ENCODE measurements at regions not wholly inside any gene's neighbourhood (a gene's known extent, or its start where the extent isn't known, plus 50 kb on each side); places are given as distances from the start of the nearest gene placed in this dataset.
"Not testable (repeated sequence)": the region's sequence is repeated elsewhere in the genome, so short reads cannot be mapped to it uniquely, and the experiment has no call there.

DNA sequence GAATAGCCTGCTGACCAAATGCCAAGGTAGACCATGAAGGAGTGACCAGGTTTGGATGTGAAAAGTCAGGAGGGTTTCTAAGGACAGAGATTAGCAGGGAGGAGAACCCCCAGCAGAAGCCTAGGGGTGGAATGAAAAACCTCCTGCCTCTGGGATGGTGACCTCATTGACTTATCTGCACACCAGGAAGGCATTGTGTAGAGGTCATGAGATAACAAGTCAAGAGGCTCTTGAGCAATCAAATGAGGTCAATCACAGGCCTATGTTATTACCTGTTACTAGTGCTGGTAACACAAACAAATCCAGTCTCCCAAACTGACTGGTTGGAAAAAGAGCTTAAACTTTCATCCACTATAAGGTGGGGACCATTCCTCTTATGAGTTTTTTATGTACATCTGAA lies 225.0 kb upstream of the CDY1 start:
- intact Hi-C loops (cut with DNase I, micrococcal nuclease); ATAC-seq; DNase-seq: not testable (repeated sequence)

DNA sequence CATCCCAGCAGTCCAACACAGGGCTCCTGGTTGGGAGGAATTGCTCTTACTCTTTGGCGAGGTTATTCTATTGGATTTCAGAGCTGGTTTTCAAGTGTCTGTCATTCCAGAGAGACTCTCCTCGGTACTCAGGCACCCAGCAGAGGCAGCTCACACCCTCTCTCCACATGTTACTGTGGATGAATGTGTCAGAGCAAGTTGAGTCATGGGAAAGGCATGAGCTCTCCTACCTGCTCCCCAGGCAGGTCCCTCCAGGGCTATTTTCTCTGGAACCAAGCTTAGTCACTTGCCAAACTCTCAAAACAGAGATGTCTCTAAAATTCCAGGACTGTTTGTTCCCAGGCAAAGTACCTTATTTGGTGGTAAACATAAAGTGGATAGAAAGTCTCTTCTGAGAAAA lies 222.8 kb upstream of the CDY1 start:
- ATAC-seq: peak; percentile 41
- intact Hi-C loops (cut with DNase I, micrococcal nuclease); DNase-seq: not testable (repeated sequence)

DNA sequence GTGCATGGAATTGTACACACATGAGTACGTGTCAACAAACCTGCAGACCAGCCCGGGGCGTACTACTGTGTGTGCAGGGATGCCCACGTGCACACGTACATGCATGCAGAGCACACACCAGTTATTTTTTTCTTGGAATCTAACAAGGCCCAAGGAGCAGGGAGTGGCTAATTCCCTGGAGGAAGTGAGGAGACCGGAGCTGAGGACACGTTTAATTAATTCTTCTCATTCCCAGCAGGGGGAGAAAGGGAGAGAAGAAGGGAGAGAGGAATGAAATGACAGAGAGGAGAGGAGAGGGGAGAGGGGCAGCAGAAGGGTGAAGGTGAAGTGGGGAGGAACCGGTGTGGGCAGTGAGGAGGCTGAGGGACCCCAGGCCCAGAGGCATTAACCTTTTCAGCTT lies 213.6 kb upstream of the CDY1 start:
- DNase-seq; intact Hi-C loops (cut with DNase I, micrococcal nuclease); ATAC-seq: not testable (repeated sequence)

Measured in left colon (tissue), 2 donors.